ENCODE measurements at regions not wholly inside any gene's neighbourhood (a gene's known extent, or its start where the extent isn't known, plus 50 kb on each side); places are given as distances from the start of the nearest gene placed in this dataset.

- DNase-seq (ENCODE audit: low spot score): no peak
Measured at GRCh38 chr15:93308026-93308690, 219.1 kb upstream of the RGMA start.

GRCh38 chr15:93307513-93307912 lies 218.5 kb upstream of the RGMA start:
- DNase-seq (ENCODE audit: low spot score): no peak

GRCh38 chr15:93305306-93305705 lies 216.3 kb upstream of the RGMA start:
- DNase-seq (ENCODE audit: low spot score): no peak

GRCh38 chr15:93302080-93302765 lies 213.2 kb upstream of the RGMA start:
- DNase-seq (ENCODE audit: low spot score): no peak

DNA sequence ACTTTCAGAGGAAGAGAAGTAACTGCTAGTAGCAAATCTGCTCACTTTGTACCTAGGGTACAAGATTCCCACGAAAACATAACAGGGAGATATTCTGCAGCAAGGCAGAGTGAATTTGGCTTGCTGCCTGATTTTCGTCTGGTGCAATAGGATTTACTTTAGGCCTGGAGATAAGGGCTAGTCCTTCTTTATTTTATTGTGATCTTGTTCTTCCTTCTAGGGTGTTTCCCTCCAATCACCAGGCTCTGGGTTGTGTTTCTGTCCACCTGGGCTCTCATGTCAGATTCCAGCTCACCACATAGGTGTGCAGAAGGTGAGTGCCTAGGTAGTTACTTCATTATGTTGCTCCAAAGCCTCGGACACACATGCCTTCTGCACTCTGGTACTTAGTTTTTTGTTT lies 211.8 kb upstream of the RGMA start:
- no peak for DNase-seq (ENCODE audit: low spot score)

- DNase-seq (ENCODE audit: low spot score): no peak
Measured at GRCh38 chr15:93299675-93300074, 210.7 kb upstream of the RGMA start.

DNA sequence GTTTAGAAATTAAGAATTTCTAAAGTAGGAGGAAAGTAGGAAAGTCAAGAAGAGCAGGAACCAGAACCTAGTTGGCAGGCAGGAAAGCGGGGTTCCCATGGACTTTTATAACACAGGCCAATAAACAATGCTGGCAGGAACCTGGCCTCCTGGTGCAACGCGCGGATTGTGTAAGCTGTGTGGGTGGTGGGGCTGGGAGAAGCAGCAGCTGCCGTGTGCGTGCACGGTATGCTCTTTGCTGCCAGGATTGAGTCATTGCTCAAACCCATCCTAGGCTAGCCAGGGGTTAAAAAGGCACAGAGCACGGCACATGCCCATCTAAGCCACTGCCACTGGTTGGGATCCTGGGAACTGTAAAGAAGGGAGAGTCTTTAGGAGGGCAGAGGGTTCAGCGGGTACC lies 209.9 kb upstream of the RGMA start:
- no peak for DNase-seq (ENCODE audit: low spot score)

DNA sequence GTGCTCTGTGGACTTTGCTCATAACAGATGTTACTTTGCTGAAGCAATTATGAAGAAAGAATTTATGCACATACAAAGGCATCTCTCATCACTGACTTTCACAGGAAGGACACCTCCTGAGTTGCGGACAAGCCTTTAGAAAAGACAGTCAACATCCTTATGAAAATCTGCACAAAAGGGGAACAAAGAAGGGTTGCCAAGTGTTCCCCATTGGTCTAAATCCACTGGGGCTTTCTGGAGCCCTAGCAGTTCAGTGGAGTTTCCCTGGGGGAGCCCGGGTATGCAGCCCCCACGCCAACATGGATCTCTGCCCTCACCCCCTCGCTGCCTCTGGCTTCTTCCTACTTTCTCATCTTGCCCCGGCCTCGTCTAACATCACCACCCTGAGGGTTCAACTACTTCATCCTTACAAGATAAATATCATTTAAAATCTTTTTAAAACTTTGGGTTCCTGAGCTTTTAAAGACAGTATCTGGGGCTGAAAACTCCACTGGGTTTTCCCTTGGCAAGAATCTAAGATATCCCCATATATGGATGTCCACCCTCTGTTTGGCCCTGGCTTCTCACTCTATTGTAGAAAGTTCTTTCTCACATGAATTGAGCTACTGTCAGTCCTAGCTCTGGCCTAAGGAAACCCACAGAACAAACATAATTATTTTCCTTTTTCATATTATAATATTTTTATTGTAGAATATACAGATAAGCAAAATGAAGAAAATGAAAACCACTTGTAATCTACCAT lies 207.9 kb upstream of the RGMA start:
- no peak for DNase-seq (ENCODE audit: low spot score)

DNA sequence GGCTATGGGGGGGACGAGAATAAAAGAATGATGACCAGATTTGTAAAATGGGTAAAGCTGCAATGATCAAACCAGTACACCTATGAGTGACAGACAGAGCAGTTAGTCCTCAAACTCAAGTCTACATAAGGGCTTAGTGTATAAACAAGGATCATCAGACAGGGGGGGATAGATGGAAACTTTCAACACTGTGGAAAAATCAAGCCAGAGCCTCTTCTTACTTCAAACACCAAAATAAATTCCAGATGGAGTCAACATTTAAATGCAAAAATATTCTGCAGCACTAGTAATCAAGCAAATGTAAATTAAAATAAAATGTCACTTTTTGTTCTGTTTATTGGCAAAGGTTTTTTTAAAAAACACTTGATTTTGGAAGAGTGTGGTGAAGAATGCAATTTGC lies 205.9 kb upstream of the RGMA start:
- DNase-seq (ENCODE audit: low spot score): no peak

DNA sequence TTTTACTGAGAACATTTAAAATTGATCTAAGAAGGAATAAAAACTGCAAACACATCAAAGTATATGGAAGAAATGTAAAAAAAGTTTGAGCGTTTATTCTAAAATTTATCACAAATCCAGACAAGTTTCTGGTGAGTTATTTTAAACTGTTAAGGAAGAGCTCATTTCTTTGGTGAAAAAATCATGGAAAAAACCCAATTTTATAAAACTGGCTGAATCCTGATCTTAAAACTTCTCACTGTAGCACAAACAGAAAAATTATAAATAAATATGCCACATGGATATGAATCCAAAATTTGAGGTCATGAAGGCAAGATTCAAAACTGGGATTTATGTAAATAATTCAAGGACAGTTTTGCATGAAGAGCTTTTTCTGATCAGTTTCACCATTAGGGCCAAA lies 205.1 kb upstream of the RGMA start:
- DNase-seq (ENCODE audit: low spot score): no peak

DNA sequence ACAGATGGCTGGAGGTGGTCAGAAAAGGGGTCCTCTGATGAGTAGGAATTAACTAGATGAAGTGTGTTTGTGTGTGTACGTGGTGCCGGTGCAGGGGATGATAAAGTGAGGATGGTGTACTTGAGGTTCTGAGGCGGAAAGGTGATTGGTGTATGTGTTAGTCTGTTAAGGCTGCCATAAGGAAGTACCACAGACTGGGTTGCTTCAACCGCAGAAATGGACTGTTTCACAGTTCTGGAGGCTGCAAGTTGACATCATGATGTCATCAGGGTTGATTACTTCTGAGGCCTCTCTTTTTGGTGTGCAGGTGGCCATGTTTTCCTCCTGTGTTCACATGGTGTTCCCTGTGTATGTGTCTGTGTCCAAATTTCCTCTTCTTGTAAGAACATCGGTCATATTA lies 202.4 kb upstream of the RGMA start:
- no peak for DNase-seq (ENCODE audit: low spot score)

DNA sequence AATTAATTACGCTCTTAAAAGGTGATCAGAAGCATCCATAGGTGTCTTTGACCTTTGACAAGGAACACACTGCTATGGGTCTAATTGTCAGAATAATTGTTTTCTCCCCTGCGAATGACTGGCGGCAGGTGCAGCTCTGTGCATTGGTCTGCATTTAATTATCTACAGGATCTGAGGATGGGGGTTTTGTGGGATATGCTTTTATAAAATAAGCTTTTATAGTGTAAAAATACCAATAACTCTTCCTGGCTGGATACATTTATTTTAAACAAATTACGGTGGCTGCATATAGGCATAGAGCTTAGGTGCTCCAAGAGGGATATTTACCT lies 201.6 kb upstream of the RGMA start:
- no peak for DNase-seq (ENCODE audit: low spot score)

- DNase-seq (ENCODE audit: low spot score): no peak
Measured at GRCh38 chr15:93289941-93290617, 201.1 kb upstream of the RGMA start.

- no peak for DNase-seq (ENCODE audit: low spot score)
Measured at GRCh38 chr15:93288728-93289294, 199.8 kb upstream of the RGMA start.

- DNase-seq (ENCODE audit: low spot score): no peak
Measured at GRCh38 chr15:93286446-93286845, 197.4 kb upstream of the RGMA start.

GRCh38 chr15:93283854-93284253 lies 194.8 kb upstream of the RGMA start:
- DNase-seq (ENCODE audit: low spot score): no peak

DNA sequence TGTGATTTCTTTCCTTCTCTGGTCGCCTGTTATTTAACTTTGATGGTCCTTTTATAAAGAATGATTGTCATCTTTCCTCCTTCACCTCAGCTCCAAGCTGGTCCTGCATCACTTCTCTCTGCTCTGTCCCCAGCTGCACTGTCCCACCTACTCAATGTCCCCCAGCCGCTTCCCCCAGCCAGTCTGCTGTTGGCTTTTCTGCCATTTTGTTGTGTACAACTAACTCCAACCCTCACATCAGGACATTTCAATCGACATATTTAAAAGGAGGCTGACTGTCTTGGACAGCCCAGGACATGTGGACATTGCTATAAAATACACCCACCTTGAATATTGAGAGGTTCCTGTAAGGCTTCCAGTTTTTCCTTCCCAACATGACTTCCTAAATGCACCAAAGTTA lies 193.8 kb upstream of the RGMA start:
- DNase-seq (ENCODE audit: low spot score): no peak

- no peak for DNase-seq (ENCODE audit: low spot score)
Measured at GRCh38 chr15:93278783-93279182, 189.8 kb upstream of the RGMA start.

GRCh38 chr15:93278006-93278405 lies 189.0 kb upstream of the RGMA start:
- no peak for DNase-seq (ENCODE audit: low spot score)

GRCh38 chr15:93274257-93274656 lies 185.2 kb upstream of the RGMA start:
- DNase-seq (ENCODE audit: low spot score): no peak

GRCh38 chr15:93271871-93272270 lies 182.9 kb upstream of the RGMA start:
- DNase-seq (ENCODE audit: low spot score): no peak

DNA sequence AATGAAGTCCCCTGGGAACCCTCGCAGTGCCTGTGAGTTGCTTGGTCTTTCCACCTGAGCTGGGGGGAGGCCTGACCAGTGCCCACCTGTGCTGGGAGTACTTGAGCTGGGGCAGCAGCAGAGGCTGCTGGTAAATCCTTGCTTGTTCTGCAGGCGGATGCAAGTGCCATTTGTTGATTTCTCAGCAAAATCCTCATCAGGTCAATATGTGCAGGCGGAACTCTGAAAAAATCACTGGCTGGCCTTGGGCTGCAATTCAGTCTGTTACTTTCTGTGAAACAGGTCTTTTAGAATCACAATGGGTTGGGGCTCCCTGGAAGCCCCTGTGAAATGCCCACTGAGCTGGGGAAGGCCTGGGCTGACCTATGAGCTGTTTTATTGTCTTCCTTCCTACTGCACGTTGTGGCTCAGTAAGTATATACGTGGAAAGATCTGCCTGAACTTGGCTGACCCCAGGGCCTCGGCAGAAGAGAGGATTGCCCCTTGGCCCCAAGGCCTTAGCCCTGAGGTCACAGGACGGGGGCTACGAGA lies 182.0 kb upstream of the RGMA start:
- DNase-seq (ENCODE audit: low spot score): no peak

Data from SW480 (cell line).